CD14-positive monocyte (primary cell): ENCODE measurements at regions not wholly inside any gene's neighbourhood (a gene's known extent, or its start where the extent isn't known, plus 50 kb on each side); places are given as distances from the start of the nearest gene placed in this dataset.
"Not testable (repeated sequence)": the region's sequence is repeated elsewhere in the genome, so short reads cannot be mapped to it uniquely, and the experiment has no call there.

Experiments
- DNase-seq, 3 donors: peaks; one replicate each; pipeline ENCODE4 v3.0.0-alpha.2; 2011 to 2022
- H2AFZ ChIP-seq: 2 replicates; pipeline ENCODE4 v1.6.0; 2012; ENCODE audit warnings: mild to moderate bottlenecking, low read depth, low read length, inconsistent platforms; ENCODE audit not compliant: insufficient read depth, poor library complexity, severe bottlenecking
- H3K27ac ChIP-seq, 2 donors: 1 replicate in 1 of 2; 2 replicates in 1 of 2; pipeline ENCODE4 v1.5.1; 2012 to 2013; ENCODE audit warnings: low read length in 2 of 2, control low read depth in 1 of 2, inconsistent platforms in 1 of 2, low read depth in 1 of 2, mild to moderate bottlenecking in 1 of 2
- H3K27me3 ChIP-seq, 2 donors: one replicate each; pipeline versions ENCODE4 v1.6.0 to v1.6.1; 2011 to 2013; ENCODE audit warnings: low read length in 2 of 2; ENCODE audit not compliant: control insufficient read depth in 2 of 2, insufficient read depth in 2 of 2
- H3K36me3 ChIP-seq, 2 donors: replicated peaks in 1 of 2; 1 replicate in 1 of 2; 2 replicates in 1 of 2; pipeline versions ENCODE4 v1.5.1 to v1.6.1; 2012 to 2013; ENCODE audit warnings: low read length in 2 of 2, control low read depth in 1 of 2, inconsistent platforms in 1 of 2, mild to moderate bottlenecking in 1 of 2; ENCODE audit not compliant: insufficient read depth in 2 of 2, control insufficient read depth in 1 of 2
- H3K4me1 ChIP-seq, 2 donors: 1 replicate in 1 of 2; 2 replicates in 1 of 2; pipeline versions ENCODE4 v1.5.1 to v1.6.1; 2012 to 2013; ENCODE audit warnings: low read length in 2 of 2, control low read depth in 1 of 2, inconsistent platforms in 1 of 2, mild to moderate bottlenecking in 1 of 2, moderate library complexity in 1 of 2; ENCODE audit not compliant: insufficient read depth in 2 of 2, control insufficient read depth in 1 of 2
- H3K4me2 ChIP-seq: replicated peaks from 2 replicates; pipeline ENCODE3; 2012; ENCODE audit warnings: low read length, moderate library complexity, mild to moderate bottlenecking; ENCODE audit not compliant: poor library complexity, severe bottlenecking; ENCODE audit errors: extremely low read depth
- H3K4me3 ChIP-seq, 3 experiments: fragments of 200-600 bp in 1 of 3; sonication (generic) in 1 of 3; replicated peaks in 1 of 3; 1 replicate in 2 of 3; 2 replicates in 1 of 3; pipeline ENCODE4 v1.5.1; 2011 to 2013; ENCODE audit warnings: low read length in 3 of 3, mild to moderate bottlenecking in 3 of 3, control low read depth in 2 of 3, low read depth in 2 of 3, inconsistent platforms in 1 of 3, moderate library complexity in 1 of 3
- H3K79me2 ChIP-seq: 2 replicates; pipeline ENCODE4 v1.6.0; 2012; ENCODE audit warnings: mild to moderate bottlenecking, control low read depth, inconsistent platforms, low read length, moderate library complexity; ENCODE audit not compliant: insufficient read depth
- H3K9ac ChIP-seq: 2 replicates; pipeline ENCODE4 v1.6.0; 2017; ENCODE audit warnings: low read length, mild to moderate bottlenecking; ENCODE audit not compliant: insufficient read depth, poor library complexity, severe bottlenecking
- H3K9me3 ChIP-seq, 2 donors: replicated peaks in 1 of 2; 1 replicate in 1 of 2; 2 replicates in 1 of 2; pipeline versions ENCODE4 v1.5.1 to v1.6.1; 2012 to 2013; ENCODE audit warnings: low read length in 2 of 2, control low read depth in 1 of 2; ENCODE audit not compliant: control insufficient read depth in 1 of 2, insufficient read depth in 1 of 2
- H4K20me1 ChIP-seq: 2 replicates; pipeline ENCODE4 v1.6.0; 2012; ENCODE audit warnings: mild to moderate bottlenecking, low read length, control low read depth, moderate library complexity; ENCODE audit not compliant: insufficient read depth
- H3K27ac Mint-ChIP-seq, 7 donors: one replicate each; pipeline ENCODE4 v1.8.0; 2020; ENCODE audit warnings: mild to moderate bottlenecking in 7 of 7, mixed read lengths in 7 of 7, moderate library complexity in 6 of 7, inconsistent platforms in 2 of 7
- H3K27me3 Mint-ChIP-seq, 3 donors: one replicate each; pipeline ENCODE4 v1.8.0; 2021 to 2022; ENCODE audit warnings: low read depth in 3 of 3, mild to moderate bottlenecking in 3 of 3, mixed read lengths in 3 of 3, moderate library complexity in 3 of 3, inconsistent platforms in 1 of 3
- H3K36me3 Mint-ChIP-seq, 2 donors: one replicate each; pipeline ENCODE4 v1.8.0; 2020; ENCODE audit warnings: mixed read lengths in 2 of 2, inconsistent platforms in 1 of 2, mild to moderate bottlenecking in 1 of 2
- H3K4me1 Mint-ChIP-seq: one replicate; pipeline ENCODE4 v1.8.0; 2020; ENCODE audit warnings: mild to moderate bottlenecking, mixed read lengths
- H3K4me3 Mint-ChIP-seq, 2 donors: one replicate each; pipeline ENCODE4 v1.8.0; 2020; ENCODE audit warnings: mild to moderate bottlenecking in 2 of 2, mixed read lengths in 2 of 2, moderate library complexity in 1 of 2
- H3K9me3 Mint-ChIP-seq, 7 donors: one replicate each; pipeline ENCODE4 v1.8.0; 2020 to 2022; ENCODE audit warnings: mixed read lengths in 7 of 7, mild to moderate bottlenecking in 6 of 7, moderate library complexity in 6 of 7, inconsistent platforms in 2 of 7
- intact Hi-C, 2 donors: fragments of 100-400 bp; cut with micrococcal nuclease; formaldehyde crosslinking; loops; one replicate each; pipeline versions ENCODE4 v1.15.0 to v1.15.1; 2023
- TF ChIP-seq, protein P1 (sequence below): fragments of 200-600 bp; IDR thresholded peaks from one replicate; pipeline ENCODE4 v1.8.0; 2022; ENCODE audit warnings: antibody characterized with exemption, mild to moderate bottlenecking

DNA sequence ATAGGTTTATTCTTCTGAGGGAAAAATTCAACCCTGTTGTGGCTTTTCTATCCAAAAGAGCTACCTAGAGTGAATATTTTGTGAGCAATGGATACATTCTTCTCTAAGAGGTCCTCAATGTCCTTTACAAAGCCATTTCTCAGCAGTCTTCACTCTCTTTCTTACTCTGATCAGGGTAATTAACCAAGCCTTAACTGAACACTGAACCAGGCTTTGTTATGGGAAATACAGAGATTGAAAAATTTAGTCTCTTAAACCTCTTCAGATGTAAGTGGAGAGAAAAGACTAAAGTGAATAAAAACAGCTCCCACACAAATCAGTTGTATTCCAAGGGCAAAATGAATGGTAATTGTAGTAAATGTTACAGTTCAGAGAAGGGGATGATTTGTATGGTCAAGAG is 64.0 kb upstream of the XIST start:
- Histone ChIP-seq H3K4me2 (no peak overlapping the region), H3K9ac (no peak overlapping the region)
- no peak for DNase-seq

DNA sequence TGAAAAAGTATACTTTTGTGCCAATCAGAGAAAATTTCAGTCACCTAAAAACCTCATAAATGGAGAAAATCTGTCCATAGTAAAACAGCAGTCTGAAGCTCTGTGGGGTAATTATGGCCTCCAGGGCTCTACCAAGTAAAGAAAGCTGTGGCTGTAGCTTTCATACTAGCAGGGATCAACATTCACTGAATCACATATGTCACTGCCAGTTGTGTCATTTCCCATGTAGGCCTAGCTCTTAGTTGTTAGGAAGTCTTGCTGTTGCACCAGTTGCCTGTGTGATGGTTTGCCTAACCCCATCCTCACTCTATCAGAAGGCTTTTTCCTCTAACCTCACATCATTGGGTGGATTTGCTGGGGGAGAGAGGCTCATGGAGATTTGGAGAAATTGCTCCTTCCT is 62.3 kb upstream of the XIST start:
- H3K4me2 ChIP-seq, H3K4me3 ChIP-seq, H3K36me3 ChIP-seq, H2AFZ ChIP-seq, H3K9me3 Mint-ChIP-seq, H3K4me3 Mint-ChIP-seq, H3K79me2 ChIP-seq, H3K27ac ChIP-seq, H3K27me3 Mint-ChIP-seq, H3K27ac Mint-ChIP-seq, DNase-seq, H3K9me3 ChIP-seq, H3K4me1 ChIP-seq, H3K9ac ChIP-seq, H4K20me1 ChIP-seq, intact Hi-C loops, H3K4me1 Mint-ChIP-seq, H3K27me3 ChIP-seq, H3K36me3 Mint-ChIP-seq: not testable (repeated sequence)

More for the DNA sequence above, 64.0 kb upstream of the XIST start:
- peaks cover 0 to 3% (median 0%) of the 10 kb centered on the region in 7 donors for H3K9me3 Mint-ChIP-seq
- no peak overlapping the region for H3K4me3 Mint-ChIP-seq
- Histone ChIP-seq H2AFZ (no peak overlapping the region), H3K9me3 (no peaks in the 10 kb centered on the region), H3K36me3 (no peaks in the 10 kb centered on the region), H3K27me3 (peaks cover 0 to 10% of the 10 kb centered on the region in 2 donors), H3K27ac (no peak overlapping the region), H4K20me1 (no peaks in the 10 kb centered on the region), H3K4me1 (no peaks in the 10 kb centered on the region), H3K4me3 (no peak overlapping the region), H3K79me2 (no peaks in the 10 kb centered on the region)
- TF ChIP-seq, protein P1, sequence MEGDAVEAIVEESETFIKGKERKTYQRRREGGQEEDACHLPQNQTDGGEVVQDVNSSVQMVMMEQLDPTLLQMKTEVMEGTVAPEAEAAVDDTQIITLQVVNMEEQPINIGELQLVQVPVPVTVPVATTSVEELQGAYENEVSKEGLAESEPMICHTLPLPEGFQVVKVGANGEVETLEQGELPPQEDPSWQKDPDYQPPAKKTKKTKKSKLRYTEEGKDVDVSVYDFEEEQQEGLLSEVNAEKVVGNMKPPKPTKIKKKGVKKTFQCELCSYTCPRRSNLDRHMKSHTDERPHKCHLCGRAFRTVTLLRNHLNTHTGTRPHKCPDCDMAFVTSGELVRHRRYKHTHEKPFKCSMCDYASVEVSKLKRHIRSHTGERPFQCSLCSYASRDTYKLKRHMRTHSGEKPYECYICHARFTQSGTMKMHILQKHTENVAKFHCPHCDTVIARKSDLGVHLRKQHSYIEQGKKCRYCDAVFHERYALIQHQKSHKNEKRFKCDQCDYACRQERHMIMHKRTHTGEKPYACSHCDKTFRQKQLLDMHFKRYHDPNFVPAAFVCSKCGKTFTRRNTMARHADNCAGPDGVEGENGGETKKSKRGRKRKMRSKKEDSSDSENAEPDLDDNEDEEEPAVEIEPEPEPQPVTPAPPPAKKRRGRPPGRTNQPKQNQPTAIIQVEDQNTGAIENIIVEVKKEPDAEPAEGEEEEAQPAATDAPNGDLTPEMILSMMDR = no peak
- no peaks in the 10 kb centered on the region for H3K36me3 Mint-ChIP-seq
- H3K27me3 Mint-ChIP-seq = peaks cover 0 to 15% (median 0%) of the 10 kb centered on the region in 3 donors
- intact Hi-C loops = no loop called here
- no peak overlapping the region for H3K27ac Mint-ChIP-seq
- no peaks in the 10 kb centered on the region for H3K4me1 Mint-ChIP-seq
